Posterior vena cava (tissue), 2 donors: ENCODE measurements at regions not wholly inside any gene's neighbourhood (a gene's known extent, or its start where the extent isn't known, plus 50 kb on each side); places are given as distances from the start of the nearest gene placed in this dataset.

Experiments
- DNase-seq: peaks from one replicate; pipeline ENCODE4 v3.0.0-alpha.2; 2020; ENCODE audit warnings: low spot score
- intact Hi-C, 2 donors: fragments of 100-400 bp; cut with DNase I; formaldehyde crosslinking; loops; one replicate each; pipeline versions ENCODE4 v1.14.1 to v1.14.2; 2022 to 2023
- donor health status: DM: yes; HTN: yes; CAD: no.
- donor health status: DM: yes; HTN: yes; CAD: no.

GRCh38 chr2:78606895-78607294 is 418.6 kb upstream of the REG3G start:
- DNase-seq = no peak
- intact Hi-C loops = no loop called here

DNA sequence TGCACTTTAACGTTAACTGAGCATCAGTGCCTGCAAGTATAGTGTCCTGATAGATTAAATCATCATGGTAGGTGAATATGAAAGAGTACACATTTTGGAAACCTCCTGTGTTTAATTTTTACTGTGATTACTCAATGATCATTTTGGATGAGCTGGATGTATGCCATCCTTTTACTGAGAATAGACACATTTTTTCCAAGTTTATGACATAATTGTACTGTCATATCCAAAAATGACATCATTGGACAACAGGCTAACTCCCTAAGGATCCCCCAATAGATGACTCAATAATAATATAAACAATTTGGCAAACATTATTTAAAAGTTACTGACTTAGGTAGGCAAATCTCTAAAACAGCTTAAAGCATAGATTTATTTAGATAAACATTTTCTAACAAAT is 410.8 kb upstream of the REG3G start:
- no peak for DNase-seq

DNA sequence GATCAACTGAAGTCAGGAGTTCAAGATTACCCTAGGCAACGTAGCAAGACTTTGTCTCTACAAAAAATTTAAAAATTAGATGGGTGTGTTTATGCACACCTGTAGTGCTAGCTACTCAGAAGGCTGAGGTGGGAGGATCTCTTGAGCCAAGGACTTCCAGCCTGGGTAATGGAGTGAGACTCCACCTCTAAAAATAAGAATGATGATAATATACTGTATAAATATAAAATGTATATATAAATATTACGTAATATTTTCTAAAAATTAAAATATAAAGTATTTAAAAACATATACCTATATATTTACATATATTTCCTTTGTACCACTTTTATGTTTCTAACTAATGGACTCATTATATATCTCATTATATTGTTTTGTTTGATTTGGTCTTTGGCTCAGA is 409.5 kb upstream of the REG3G start:
- intact Hi-C loops = no loop called here
- no peak for DNase-seq

More for the DNA sequence above, 410.8 kb upstream of the REG3G start:
- intact Hi-C loops = no loop called here

- intact Hi-C loops = loop anchor here in 1 of 2 donors (5.0 kb wide), 1 partner anchor 948 kb away; no protein-coding TSS in a partner anchor
- DNase-seq = no peak
Observed at GRCh38 chr2:78634425-78634824, 391.1 kb upstream of the REG3G start.

GRCh38 chr2:78644854-78645253 is 380.6 kb upstream of the REG3G start:
- DNase-seq = no peak
- intact Hi-C loops = no loop called here

DNA sequence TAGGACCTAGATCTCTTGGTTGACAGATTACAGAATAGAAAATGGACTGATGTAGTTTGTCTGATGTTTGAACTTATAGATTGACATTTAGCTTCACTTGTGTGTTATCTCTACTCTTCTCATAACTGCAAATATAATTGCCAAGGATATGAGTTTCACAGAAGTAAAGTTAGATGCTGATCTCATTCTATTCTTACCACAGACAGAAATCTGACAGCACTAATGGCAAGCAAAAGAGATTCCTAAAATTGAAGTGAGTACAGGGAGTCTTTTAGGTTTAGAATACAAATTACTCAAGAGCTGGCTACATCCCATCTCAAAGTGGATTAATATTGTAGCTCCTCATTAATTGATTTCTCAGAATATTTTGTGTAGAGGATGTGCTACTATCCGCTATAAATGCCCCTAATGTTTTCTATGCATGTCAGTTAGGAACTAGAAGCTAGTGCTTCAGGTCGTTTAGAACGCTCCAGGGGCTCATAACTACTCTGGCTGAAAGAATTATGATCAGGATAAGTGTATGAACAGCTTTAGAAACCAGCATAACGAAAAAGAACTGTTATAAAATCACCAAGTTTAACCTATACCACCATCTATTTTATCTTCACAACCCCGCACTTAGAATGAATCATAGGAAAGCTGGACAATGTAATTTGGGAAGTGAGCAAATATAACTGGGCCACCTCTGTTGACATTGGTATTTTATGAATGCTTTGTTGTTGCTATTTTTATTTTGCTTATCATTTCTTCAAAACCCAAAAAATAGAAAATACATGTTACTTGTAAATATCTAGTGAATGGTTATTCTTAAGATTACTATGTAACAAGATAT is 378.8 kb upstream of the REG3G start:
- DNase-seq = no peak
- intact Hi-C loops = no loop called here

GRCh38 chr2:78648558-78648957 is 376.9 kb upstream of the REG3G start:
- intact Hi-C loops = no loop called here

DNA sequence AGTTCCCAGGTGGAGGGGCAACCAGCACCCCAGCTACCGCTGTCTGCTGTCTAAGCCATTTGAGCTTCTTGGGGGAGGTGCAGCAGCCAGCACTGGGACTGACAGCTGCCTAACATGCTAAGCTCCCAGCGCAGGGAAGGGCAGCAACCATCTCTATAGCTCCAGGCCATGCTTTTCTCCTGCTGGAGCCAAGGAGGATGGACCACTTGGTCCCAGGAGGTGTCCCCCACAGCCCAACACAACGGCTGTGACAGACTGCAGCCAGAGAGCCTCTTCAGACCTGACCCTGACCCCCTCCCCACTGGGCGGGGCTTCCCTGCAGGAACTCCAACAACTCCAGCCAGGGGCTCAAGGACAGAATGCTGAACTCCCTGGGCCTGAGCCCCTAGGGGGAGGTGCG is 370.6 kb upstream of the REG3G start:
- DNase-seq = no peak
- intact Hi-C loops = no loop called here

More at GRCh38 chr2:78648558-78648957, 376.9 kb upstream of the REG3G start:
- DNase-seq = no peak

GRCh38 chr2:78676921-78677696 is 348.4 kb upstream of the REG3G start:
- intact Hi-C loops = no loop called here
- no peak for DNase-seq

DNA sequence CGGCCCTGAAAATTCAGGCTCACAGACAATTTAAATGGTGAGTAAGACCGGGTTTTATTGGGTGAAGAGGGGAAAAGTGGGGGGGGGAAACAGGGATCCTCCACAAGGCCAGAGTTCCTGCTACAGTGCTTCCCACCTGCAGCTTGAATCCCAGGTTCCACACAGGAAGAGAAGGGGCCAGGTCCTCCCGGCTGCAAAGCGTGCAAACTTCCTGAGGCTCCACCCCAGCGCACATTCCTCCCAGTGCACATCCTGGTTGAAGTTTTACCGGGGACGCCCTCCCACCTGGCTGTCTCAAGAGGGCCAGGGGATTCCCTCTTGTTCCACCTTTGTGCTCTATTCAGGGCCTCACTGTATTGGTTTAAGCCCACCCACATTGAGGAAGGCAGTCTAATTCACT is 347.7 kb upstream of the REG3G start:
- intact Hi-C loops = no loop called here
- DNase-seq = no peak

DNA sequence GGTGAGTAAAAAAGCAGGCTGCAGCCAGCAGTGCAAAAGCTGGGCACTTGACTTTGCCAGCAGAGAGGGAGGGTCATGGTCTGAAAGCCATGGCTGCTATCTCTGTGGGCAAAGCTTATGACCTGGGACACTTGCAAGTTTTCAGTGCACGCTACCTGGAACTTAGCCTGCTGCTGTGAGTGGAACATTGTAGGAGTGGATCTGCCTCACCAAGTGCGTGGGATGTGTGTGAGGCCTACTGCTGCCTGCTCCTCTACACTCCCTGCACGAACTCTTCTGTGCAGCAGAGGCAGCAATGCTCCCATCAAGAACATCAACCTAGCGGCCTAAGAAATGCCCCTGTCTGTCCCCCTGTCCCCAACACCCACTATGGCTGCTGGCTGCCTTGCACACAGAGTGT is 344.1 kb upstream of the REG3G start:
- DNase-seq = no peak

GRCh38 chr2:78682781-78683180 is 342.7 kb upstream of the REG3G start:
- intact Hi-C loops = no loop called here
- DNase-seq = no peak

More for the DNA sequence above, 344.1 kb upstream of the REG3G start:
- intact Hi-C loops = no loop called here

DNA sequence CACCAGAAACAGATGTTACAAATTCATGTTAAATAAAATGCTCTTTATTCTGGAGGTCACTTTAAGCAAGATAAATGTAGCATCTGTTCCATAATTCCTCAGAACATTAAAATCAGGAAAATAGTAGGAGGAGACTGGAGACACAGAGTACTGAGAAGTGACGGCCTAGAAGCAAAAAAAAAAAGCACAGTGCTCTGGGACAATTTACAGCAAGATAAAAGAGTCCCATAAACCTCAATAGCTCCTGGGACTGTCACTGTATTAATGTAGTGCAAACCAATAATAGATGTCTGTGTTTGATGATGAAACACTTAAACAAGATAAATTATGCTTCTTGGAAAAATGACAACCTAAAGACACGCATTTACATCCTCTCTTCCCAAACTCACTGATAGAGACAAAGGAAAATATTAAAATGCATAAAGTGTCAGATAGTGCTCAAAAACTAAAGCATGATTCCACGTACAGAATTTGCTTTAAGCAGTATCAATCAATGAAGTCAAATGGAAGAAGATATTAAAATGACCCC is 338.8 kb upstream of the REG3G start:
- DNase-seq = no peak
- intact Hi-C loops = no loop called here

- intact Hi-C loops = no loop called here
- DNase-seq = no peak
Observed at GRCh38 chr2:78699696-78700095, 325.8 kb upstream of the REG3G start.

DNA sequence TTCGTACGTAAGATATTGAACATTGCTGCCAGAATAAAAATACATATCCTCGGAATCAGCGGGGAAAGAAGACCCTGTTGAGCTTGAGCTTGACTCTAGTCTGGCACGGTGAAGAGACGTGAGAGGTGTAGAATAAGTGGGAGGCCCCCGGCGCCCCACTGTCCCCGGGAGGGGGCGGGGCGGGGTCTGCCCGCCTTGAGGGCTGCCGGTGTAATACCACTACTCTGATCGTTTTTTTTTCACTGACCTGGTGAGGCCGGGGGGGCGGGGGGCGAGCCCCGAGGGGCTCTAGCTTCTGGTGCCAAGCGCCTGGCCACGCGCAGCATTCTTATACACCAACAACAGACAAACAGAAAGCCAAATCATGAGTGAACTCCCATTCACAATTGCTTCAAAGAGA is 324.0 kb upstream of the REG3G start:
- intact Hi-C loops = no loop called here
- DNase-seq = no peak

- intact Hi-C loops = no loop called here
- DNase-seq = no peak
Observed at GRCh38 chr2:78707776-78708386, 317.6 kb upstream of the REG3G start.

GRCh38 chr2:78710632-78711375 is 314.7 kb upstream of the REG3G start:
- DNase-seq = no peak
- intact Hi-C loops = no loop called here

GRCh38 chr2:78715293-78715692 is 310.2 kb upstream of the REG3G start:
- intact Hi-C loops = no loop called here
- no peak for DNase-seq

DNA sequence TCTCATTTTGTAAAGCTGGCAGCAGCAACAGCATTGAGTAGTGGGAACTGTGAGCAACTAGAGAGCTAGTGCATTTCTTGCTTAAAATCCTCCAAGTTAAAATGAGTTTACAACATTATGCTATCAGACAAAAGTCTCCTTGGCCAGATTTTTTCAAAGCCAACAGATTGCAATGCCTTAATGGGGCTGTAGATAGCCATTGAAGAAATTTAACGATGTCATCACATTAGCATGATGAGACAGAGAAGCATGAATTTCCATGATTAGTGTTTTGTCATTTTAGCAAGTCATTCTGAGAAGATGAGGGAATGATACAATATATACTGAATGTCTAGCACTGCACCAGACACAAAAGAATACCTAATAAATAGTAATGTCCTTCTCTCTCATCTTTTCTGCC is 307.5 kb upstream of the REG3G start:
- DNase-seq = no peak
- intact Hi-C loops = no loop called here
